H7 (cell line): ENCODE measurements at regions not wholly inside any gene's neighbourhood (a gene's known extent, or its start where the extent isn't known, plus 50 kb on each side); places are given as distances from the start of the nearest gene placed in this dataset.

Experiments
- DNase-seq: peaks from one replicate; pipeline ENCODE4 v3.0.0; 2012
- H3K27me3 ChIP-seq: 2 replicates; pipeline ENCODE4 v1.6.0; 2011; ENCODE audit warnings: mild to moderate bottlenecking, low read length; ENCODE audit not compliant: control insufficient read depth, insufficient read depth
- H3K36me3 ChIP-seq: replicated peaks from 2 replicates; pipeline ENCODE4 v1.5.1; 2011; ENCODE audit warnings: low read length; ENCODE audit not compliant: control insufficient read depth, insufficient read depth
- H3K4me3 ChIP-seq: 2 replicates; pipeline ENCODE4 v1.5.1; 2011; ENCODE audit warnings: low read depth, mild to moderate bottlenecking, control low read depth, low read length, moderate library complexity; ENCODE audit not compliant: insufficient read depth

DNA sequence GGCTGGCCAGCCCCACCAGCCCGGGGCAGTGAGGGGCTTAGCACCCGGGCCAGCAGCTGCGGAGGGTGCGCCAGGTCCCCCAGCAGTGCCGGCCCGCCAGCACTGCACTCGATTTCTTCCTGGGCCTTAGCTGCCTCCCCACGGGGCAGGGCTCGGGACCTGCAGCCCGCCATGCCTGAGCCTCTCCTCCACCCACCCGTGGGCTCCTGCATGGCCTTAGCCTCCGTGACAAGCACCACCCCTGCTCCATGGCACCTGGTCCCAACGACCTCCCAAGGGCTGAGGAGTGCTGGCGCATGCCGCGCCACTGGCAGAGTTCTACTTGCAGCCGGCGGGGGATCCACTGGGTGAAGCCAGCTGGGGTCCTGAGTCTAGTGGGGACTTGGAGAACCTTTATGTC is 452.6 kb downstream of the AGTPBP1 start:
- no peak overlapping the region for H3K4me3 ChIP-seq
- no peaks in the 10 kb centered on the region for H3K36me3 ChIP-seq
- peaks cover 2% of the 10 kb centered on the region; the same call in 1 of the 2 replicates for H3K27me3 ChIP-seq
- DNase-seq: no peak

GRCh38 chr9:85283421-85283820 is 458.3 kb downstream of the AGTPBP1 start:
- H3K4me3 ChIP-seq: no peak overlapping the region
- DNase-seq: no peak
- no peaks in the 10 kb centered on the region for H3K36me3 ChIP-seq
- peaks cover 24% of the 10 kb centered on the region; the same call in 1 of the 2 replicates for H3K27me3 ChIP-seq

- Histone ChIP-seq H3K27me3 (peaks cover 38% of the 10 kb centered on the region; the same call in 1 of the 2 replicates), H3K36me3 (no peaks in the 10 kb centered on the region), H3K4me3 (no peak overlapping the region)
- DNase-seq: no peak
Measured at GRCh38 chr9:85278769-85279168, 463.0 kb downstream of the AGTPBP1 start.

GRCh38 chr9:85276741-85277140 is 465.0 kb downstream of the AGTPBP1 start:
- DNase-seq: no peak
- no peaks in the 10 kb centered on the region for H3K36me3 ChIP-seq
- H3K4me3 ChIP-seq: no peak overlapping the region
- peaks cover 28% of the 10 kb centered on the region; the same call in 1 of the 2 replicates for H3K27me3 ChIP-seq

DNA sequence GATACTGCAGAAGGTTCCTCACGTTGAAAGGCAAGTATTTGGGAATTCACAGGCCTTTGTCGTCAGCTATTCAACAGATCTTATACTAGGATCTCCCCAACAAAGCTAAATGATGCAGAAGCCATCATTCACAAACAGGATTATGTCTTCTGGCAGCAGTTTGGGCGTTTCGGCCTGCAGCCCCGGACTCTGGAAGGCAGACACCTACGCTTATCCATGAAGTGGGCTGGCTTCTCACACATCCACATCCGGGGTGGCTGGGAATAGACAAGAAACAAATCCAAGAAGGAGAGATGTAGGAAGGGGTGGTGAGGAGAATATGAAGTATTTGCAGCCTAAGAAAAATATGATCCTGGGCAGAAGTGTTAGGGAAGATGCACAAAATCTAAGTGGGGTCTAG is 471.9 kb downstream of the AGTPBP1 start:
- Histone ChIP-seq H3K36me3 (no peaks in the 10 kb centered on the region), H3K4me3 (no peak overlapping the region), H3K27me3 (peaks cover 4% of the 10 kb centered on the region; the same call in 1 of the 2 replicates)
- DNase-seq: no peak

- H3K27me3 ChIP-seq: no peaks in the 10 kb centered on the region; the same call in 1 of the 2 replicates
- no peaks in the 10 kb centered on the region for H3K36me3 ChIP-seq
- DNase-seq: no peak
Measured at GRCh38 chr9:85268131-85268530, 473.6 kb downstream of the AGTPBP1 start.

GRCh38 chr9:85264695-85265094 is 477.1 kb downstream of the AGTPBP1 start:
- H3K4me3 ChIP-seq: no peak overlapping the region
- no peak for DNase-seq
- no peaks in the 10 kb centered on the region for H3K27me3 ChIP-seq
- H3K36me3 ChIP-seq: no peaks in the 10 kb centered on the region

More at GRCh38 chr9:85268131-85268530, 473.6 kb downstream of the AGTPBP1 start:
- H3K4me3 ChIP-seq: no peak overlapping the region

DNA sequence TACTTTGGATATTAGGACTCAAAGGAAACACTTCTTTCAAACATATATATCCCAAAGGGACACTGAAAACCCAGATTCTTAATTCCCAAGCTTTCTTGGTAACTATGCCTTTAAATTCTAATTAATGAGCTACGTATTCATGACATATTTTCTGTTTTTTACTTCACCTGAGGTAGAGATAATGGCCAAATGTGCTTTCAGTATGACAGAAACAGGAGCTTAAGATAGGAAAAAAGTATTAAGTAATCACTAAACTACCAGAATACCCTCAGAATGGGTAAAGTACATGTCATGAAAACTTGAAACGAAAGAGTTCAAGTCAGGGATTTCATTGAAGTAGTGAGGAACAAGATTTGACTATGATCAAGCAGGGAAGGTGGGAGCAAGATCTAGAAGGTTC is 478.5 kb downstream of the AGTPBP1 start:
- no peaks in the 10 kb centered on the region for H3K36me3 ChIP-seq
- H3K27me3 ChIP-seq: no peaks in the 10 kb centered on the region
- no peak overlapping the region for H3K4me3 ChIP-seq
- DNase-seq: no peak

GRCh38 chr9:85262333-85262732 is 479.4 kb downstream of the AGTPBP1 start:
- no peaks in the 10 kb centered on the region for H3K36me3 ChIP-seq
- no peaks in the 10 kb centered on the region for H3K27me3 ChIP-seq
- no peak overlapping the region for H3K4me3 ChIP-seq
- DNase-seq: no peak

GRCh38 chr9:85260275-85260845 is 481.4 kb downstream of the AGTPBP1 start:
- no peak for DNase-seq
- no peak overlapping the region for H3K4me3 ChIP-seq
- no peaks in the 10 kb centered on the region for H3K36me3 ChIP-seq
- no peaks in the 10 kb centered on the region for H3K27me3 ChIP-seq

- H3K4me3 ChIP-seq: no peak overlapping the region
- H3K27me3 ChIP-seq: no peaks in the 10 kb centered on the region
- no peaks in the 10 kb centered on the region for H3K36me3 ChIP-seq
- peak; percentile 62 for DNase-seq
Measured at GRCh38 chr9:85258823-85259370, 482.9 kb downstream of the AGTPBP1 start.

GRCh38 chr9:85258236-85258635 is 483.5 kb downstream of the AGTPBP1 start:
- no peaks in the 10 kb centered on the region for H3K27me3 ChIP-seq
- H3K4me3 ChIP-seq: no peak overlapping the region
- no peaks in the 10 kb centered on the region for H3K36me3 ChIP-seq
- no peak for DNase-seq

- H3K4me3 ChIP-seq: no peak overlapping the region
- no peaks in the 10 kb centered on the region for H3K36me3 ChIP-seq
- no peak for DNase-seq
- no peaks in the 10 kb centered on the region for H3K27me3 ChIP-seq
Measured at GRCh38 chr9:85249313-85249621, 492.5 kb downstream of the AGTPBP1 start.

GRCh38 chr9:85248514-85249312 is 493.0 kb downstream of the AGTPBP1 start:
- Histone ChIP-seq H3K36me3 (no peaks in the 10 kb centered on the region), H3K27me3 (no peaks in the 10 kb centered on the region), H3K4me3 (no peak overlapping the region)
- DNase-seq: no peak

DNA sequence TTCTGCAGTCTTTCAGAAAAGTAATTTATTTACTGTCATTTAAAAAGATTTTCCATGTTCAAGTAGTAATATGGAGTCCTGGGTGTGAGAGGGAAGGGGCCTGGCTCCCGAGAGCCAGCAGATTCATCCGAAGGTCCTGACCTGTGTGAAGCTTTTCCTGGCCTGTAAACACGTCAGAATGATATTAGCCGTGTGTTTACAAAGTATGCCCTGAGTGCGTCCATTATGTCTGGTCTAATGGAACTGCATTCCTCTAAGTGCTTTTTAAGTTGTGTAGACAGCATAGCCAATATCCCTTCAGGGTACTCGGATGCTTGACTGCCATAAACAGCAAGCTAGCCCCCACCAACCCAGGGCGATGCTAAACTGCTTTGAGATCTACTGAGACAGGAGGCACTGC is 495.2 kb downstream of the AGTPBP1 start:
- Histone ChIP-seq H3K4me3 (no peak overlapping the region), H3K36me3 (no peaks in the 10 kb centered on the region), H3K27me3 (no peaks in the 10 kb centered on the region)
- DNase-seq: no peak
